Uterus (tissue), 2 donors: ENCODE measurements at regions not wholly inside any gene's neighbourhood (a gene's known extent, or its start where the extent isn't known, plus 50 kb on each side); places are given as distances from the start of the nearest gene placed in this dataset.

Source experiments
- POLR2A ChIP-seq, 2 donors: fragments of 450-650 bp; IDR thresholded peaks; one replicate each; pipeline ENCODE4 v1.6.1; 2016; ENCODE audit warnings: antibody characterized with exemption in 2 of 2, mild to moderate bottlenecking in 1 of 2, moderate library complexity in 1 of 2
- TF ChIP-seq, protein P1 (sequence below), 4 experiments: fragments of 200-600 bp in 2 of 4; fragments of 450-650 bp in 2 of 4; sonication (generic) in 2 of 4; IDR thresholded peaks; one replicate each; pipeline ENCODE4 v1.5.1; 2016 to 2019; ENCODE audit warnings: antibody characterized with exemption in 4 of 4, mild to moderate bottlenecking in 2 of 4, moderate library complexity in 1 of 4

DNA sequence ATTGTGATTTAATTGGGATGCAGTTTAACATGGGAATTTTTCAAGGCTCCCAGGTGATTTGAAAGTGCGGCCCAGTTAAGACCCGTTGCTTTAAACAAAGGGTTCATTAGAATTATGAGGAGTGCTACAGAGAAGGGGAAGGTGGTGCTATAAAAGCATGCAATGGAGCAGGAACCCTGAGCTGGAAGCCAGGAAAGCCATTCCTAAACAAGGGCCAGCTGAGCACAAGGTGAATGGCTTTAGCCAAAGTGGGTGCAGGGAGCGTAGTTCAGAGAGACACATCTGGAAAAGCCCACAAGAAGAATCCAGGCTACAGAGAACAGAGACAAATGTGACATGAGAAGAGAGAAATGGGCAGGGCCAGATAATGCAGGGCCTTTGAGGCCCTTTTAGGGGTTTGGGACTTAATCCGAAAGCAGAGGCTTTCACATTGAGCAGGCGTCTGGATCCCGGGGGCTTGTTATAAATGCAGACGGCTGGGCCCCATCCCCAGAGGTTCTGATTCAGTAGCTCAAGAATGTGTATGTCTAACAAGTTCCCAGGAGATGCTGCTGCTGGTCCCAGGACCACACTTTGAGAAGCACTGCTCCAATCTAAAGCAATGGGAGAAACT, 138.1 kb upstream of the WWC1 start:
- TF ChIP-seq, protein P1, sequence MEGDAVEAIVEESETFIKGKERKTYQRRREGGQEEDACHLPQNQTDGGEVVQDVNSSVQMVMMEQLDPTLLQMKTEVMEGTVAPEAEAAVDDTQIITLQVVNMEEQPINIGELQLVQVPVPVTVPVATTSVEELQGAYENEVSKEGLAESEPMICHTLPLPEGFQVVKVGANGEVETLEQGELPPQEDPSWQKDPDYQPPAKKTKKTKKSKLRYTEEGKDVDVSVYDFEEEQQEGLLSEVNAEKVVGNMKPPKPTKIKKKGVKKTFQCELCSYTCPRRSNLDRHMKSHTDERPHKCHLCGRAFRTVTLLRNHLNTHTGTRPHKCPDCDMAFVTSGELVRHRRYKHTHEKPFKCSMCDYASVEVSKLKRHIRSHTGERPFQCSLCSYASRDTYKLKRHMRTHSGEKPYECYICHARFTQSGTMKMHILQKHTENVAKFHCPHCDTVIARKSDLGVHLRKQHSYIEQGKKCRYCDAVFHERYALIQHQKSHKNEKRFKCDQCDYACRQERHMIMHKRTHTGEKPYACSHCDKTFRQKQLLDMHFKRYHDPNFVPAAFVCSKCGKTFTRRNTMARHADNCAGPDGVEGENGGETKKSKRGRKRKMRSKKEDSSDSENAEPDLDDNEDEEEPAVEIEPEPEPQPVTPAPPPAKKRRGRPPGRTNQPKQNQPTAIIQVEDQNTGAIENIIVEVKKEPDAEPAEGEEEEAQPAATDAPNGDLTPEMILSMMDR (IDR thresholded peaks at IDR 0.05): no peak
- no peak for TF ChIP-seq POLR2A (IDR thresholded peaks at IDR 0.05)
